ENCODE measurements at regions not wholly inside any gene's neighbourhood (a gene's known extent, or its start where the extent isn't known, plus 50 kb on each side); places are given as distances from the start of the nearest gene placed in this dataset.

- TF ChIP-seq HDAC2 (IDR thresholded peaks at IDR 0.05; ENCODE audit: borderline replicate concordance in 1 of 2, low read depth in 2 of 2, low read length in 2 of 2) (no peak), TCF12 (IDR thresholded peaks at IDR 0.05; ENCODE audit: low read depth, low read length) (no peak), TAF1 (IDR thresholded peaks at IDR 0.05; ENCODE audit: low read depth, low read length) (no peak), SIX5 (IDR thresholded peaks at IDR 0.05; ENCODE audit: low read depth, low read length) (no peak), EGR1 (IDR thresholded peaks at IDR 0.05; ENCODE audit: borderline replicate concordance, low read depth, low read length) (no peak), POLR2A (IDR thresholded peaks at IDR 0.05; ENCODE audit: control extremely low read depth in 1 of 2, low read depth in 2 of 2, low read length in 2 of 2) (no peak), MAFK (IDR thresholded peaks at IDR 0.05; ENCODE audit: low read depth, low read length) (no peak), SP2 (IDR thresholded peaks at IDR 0.05; ENCODE audit: low read length) (no peak)
- TF ChIP-seq, protein P1, sequence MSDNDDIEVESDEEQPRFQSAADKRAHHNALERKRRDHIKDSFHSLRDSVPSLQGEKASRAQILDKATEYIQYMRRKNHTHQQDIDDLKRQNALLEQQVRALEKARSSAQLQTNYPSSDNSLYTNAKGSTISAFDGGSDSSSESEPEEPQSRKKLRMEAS (IDR thresholded peaks at IDR 0.05) = no peak
- TF ChIP-seq, protein P2, sequence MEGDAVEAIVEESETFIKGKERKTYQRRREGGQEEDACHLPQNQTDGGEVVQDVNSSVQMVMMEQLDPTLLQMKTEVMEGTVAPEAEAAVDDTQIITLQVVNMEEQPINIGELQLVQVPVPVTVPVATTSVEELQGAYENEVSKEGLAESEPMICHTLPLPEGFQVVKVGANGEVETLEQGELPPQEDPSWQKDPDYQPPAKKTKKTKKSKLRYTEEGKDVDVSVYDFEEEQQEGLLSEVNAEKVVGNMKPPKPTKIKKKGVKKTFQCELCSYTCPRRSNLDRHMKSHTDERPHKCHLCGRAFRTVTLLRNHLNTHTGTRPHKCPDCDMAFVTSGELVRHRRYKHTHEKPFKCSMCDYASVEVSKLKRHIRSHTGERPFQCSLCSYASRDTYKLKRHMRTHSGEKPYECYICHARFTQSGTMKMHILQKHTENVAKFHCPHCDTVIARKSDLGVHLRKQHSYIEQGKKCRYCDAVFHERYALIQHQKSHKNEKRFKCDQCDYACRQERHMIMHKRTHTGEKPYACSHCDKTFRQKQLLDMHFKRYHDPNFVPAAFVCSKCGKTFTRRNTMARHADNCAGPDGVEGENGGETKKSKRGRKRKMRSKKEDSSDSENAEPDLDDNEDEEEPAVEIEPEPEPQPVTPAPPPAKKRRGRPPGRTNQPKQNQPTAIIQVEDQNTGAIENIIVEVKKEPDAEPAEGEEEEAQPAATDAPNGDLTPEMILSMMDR (IDR thresholded peaks at IDR 0.05; ENCODE audit: control extremely low read depth in 1 of 3, insufficient read depth in 1 of 3, low read depth in 1 of 3, low read length in 3 of 3) = no peak
These were observed 489.1 kb downstream of the FOXG1 start for GRCh38 chr14:29255692-29256091.
